GM12872 (cell line): ENCODE measurements at regions not wholly inside any gene's neighbourhood (a gene's known extent, or its start where the extent isn't known, plus 50 kb on each side); places are given as distances from the start of the nearest gene placed in this dataset.

ENCODE experiments used
- TF ChIP-seq, protein P1 (sequence below): IDR thresholded peaks from 3 replicates; pipeline ENCODE4 v1.5.1; 2011; ENCODE audit warnings: low read depth, mild to moderate bottlenecking, low read length, moderate library complexity; ENCODE audit not compliant: insufficient read depth

DNA sequence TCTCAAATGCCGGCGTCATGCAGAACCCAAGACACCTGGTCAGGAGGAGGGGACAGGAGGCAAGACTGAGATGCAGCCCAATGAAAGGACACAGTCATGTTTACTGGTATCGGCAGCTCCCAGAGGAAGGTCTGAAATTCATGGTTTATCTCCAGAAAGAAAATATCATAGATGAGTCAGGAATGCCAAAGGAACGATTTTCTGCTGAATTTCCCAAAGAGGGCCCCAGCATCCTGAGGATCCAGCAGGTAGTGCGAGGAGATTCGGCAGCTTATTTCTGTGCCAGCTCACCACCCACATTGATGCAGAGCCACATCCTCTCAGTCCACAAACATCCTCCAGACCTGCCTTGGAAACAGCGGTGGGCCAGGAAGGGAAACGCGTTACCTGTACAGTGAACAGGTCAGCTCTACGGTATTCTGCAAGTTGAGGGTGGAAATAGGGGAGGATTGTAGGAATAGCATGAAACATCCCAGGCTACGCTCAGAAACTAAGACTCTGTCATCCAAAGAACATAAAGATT, 133.1 kb upstream of the PRSS1 start:
- TF ChIP-seq, protein P1, sequence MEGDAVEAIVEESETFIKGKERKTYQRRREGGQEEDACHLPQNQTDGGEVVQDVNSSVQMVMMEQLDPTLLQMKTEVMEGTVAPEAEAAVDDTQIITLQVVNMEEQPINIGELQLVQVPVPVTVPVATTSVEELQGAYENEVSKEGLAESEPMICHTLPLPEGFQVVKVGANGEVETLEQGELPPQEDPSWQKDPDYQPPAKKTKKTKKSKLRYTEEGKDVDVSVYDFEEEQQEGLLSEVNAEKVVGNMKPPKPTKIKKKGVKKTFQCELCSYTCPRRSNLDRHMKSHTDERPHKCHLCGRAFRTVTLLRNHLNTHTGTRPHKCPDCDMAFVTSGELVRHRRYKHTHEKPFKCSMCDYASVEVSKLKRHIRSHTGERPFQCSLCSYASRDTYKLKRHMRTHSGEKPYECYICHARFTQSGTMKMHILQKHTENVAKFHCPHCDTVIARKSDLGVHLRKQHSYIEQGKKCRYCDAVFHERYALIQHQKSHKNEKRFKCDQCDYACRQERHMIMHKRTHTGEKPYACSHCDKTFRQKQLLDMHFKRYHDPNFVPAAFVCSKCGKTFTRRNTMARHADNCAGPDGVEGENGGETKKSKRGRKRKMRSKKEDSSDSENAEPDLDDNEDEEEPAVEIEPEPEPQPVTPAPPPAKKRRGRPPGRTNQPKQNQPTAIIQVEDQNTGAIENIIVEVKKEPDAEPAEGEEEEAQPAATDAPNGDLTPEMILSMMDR = no peak

DNA sequence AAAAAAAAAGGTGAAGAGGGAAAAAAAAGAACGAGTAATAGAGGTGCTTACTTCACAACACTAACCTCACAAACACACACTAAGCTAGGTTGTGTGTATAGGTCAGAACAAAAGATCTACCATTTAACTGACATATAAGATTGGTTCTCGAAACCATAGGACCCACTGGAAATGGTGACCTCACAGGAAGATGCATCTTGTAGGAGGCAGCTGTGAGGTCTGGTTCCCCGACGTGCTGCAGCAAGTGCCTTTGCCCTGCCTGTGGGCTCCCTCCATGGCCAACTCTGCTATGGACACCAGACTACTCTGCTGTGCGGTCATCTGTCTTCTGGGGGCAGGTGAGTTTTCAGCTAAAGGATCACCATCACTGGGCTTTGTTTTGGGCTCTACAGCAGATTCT, 133.8 kb upstream of the PRSS1 start:
- TF ChIP-seq, protein P1 = no peak

DNA sequence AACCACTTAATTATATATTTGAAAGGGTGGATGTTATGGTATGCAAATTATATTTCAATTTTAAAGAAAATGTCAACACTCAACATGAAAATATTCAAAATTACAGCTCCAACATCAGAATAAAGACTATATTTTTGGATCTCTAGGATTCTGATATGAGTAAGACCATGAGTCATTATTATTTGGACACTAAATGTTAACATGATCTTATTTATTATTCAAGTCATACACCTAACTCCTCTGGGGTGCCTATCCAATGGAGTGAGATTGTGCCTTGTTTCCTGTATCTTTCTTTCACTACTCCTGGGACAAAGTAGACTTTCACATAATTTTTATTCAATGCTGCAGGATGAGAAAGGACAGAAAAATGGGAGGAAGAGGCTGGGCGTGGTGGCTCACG, 135.2 kb upstream of the PRSS1 start:
- TF ChIP-seq, protein P1 = no peak

DNA sequence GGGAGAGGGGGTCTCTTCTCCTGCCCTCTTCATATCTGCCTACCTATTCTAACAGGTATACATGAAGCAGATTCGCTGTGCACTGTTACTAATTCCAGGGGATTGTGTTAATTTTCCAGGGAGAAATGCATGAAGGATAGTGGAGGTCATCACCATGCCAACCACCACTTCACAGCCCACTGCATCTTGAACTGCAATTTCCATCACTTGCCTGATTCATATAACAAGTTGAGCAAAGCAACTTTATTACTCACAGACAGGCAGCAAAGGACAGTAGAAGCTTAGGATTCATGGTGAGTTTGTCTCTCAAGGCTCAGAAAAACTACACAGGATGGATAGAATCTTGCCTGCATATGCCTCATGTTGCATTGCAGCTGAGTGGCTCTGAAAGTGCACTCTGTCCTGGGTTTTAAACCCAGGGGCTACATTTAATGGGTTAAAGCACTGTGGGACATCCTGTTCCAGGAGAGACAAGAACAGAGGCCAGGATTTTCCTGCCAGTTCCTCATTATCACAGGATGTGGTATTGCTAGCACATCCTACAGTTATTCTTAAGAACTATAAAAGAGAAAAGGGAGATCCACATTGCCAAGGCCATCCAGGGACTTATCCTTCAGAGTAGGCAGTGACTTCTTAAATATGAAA, 136.9 kb upstream of the PRSS1 start:
- TF ChIP-seq, protein P1 = no peak

DNA sequence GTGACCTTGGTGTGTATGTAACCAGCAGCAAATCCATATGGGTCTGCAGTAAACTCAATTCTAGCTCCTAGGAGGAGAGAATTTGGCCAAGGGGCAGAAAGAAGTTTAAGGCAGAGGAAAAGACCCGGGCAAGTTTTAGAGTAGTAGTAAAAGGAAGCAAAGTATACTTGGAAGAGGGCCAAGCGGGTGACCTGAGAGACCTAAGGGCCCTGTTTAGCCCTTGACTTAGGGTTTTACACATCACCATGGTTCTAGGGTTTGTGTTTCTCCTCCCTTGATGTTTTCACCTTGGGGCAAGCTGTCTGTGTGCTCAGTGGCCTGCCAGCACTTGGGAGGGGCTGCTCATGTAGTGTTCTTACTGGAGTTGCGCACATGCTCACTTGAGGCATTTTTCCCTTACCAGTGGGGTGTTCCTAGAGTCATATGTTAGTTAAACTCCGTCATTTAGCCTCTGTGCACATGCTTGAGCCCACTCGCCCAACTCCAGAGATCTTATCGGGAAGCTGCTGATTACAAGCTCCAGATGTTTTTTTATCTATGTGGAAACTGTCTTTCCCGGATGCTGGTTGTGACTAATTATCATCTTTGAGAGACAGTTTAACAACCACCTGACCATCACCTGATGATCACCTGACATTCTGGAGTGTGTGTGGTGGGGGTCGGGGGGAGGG, 137.6 kb upstream of the PRSS1 start:
- TF ChIP-seq, protein P1 = no peak

DNA sequence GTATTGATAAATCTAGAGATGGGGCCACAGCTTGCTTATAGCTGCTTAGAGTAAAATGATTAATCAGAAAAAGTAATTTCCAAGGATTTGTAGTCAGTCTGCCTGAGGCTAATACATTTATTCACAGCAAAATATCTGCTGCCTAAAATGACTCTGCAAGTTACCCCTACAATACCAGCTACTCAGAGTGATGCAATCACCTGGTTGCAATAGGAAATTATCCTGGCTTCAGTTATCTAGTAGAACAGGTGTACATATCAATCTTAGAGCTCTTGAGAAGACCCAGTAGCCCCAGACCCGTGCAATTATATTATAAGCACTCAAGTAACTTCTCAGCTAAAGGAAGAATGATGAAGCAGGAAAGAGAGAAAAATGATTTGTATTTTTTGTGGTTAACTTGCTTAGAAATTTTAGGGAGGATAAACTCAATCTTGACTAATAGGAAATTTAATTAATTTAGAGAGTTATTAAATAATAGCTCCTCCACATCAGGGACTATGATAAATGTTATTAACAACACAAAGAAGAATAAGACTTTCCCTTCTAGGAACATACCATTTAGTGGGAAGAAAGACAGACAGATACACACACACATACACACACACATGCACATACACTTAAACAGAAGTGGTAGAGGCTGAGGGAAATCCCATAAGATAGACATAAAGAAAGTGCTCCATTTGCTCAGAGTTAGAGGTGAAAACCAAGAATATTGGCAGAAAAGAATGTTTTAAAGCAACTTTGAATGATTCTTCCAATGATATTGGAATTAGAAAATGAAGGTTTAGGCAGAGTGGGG, 140.4 kb upstream of the PRSS1 start:
- TF ChIP-seq, protein P1 = no peak

DNA sequence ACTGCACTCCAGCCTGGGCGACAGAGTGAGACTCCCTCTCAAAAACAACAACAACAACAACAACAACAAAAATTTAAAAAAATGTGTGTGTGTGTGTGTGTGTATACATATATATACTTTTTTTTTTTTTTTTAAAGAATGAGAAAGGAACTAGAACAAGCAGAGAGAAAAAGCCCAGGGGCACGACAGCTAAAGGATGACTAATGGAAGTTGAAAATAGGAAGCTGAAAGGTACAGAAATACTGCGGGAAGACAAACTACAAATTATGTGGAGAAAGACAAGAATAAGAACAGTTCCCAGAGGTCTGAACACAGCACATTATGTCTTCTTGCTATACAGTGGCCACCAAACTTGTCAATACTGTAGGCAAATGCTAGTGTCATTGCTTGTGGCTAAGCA, 141.9 kb upstream of the PRSS1 start:
- TF ChIP-seq, protein P1 = no peak
